ENCODE measurements at regions not wholly inside any gene's neighbourhood (a gene's known extent, or its start where the extent isn't known, plus 50 kb on each side); places are given as distances from the start of the nearest gene placed in this dataset.

- Histone ChIP-seq H3K4me1 (peaks cover 0 to 11% (median 6%) of the 10 kb centered on the region in 4 donors), H3K9me3 (no peaks in the 10 kb centered on the region), H3K27ac (no peak overlapping the region), H3K4me3 (no peak overlapping the region), H3K36me3 (no peaks in the 10 kb centered on the region), H3K27me3 (peaks cover 0 to 79% (median 43%) of the 10 kb centered on the region in 3 donors)
- no peak for TF ChIP-seq EP300 (IDR thresholded peaks at IDR 0.05)
- no peak for TF ChIP-seq POLR2A (IDR thresholded peaks at IDR 0.05)
- no peak for TF ChIP-seq POLR2AphosphoS5 (IDR thresholded peaks at IDR 0.05)
- TF ChIP-seq CTCF (IDR thresholded peaks at IDR 0.05): peak in 1 of 4 experiments; percentile 31
- WGBS, 2 donors: 1 to 2% methylated on average over 2 of the region's 2 CpGs
- DNase-seq: no peak
- intact Hi-C loops (cut with DNase I): loop anchor here (1.0 kb wide), 1 partner anchor 940 kb away; no protein-coding TSS in a partner anchor
Measured at GRCh38 chr10:129031844-129032150, 435.2 kb upstream of the MGMT start.

GRCh38 chr10:129032372-129033313, 434.4 kb upstream of the MGMT start:
- H3K36me3 ChIP-seq: no peaks in the 10 kb centered on the region
- no peak for TF ChIP-seq POLR2AphosphoS5 (IDR thresholded peaks at IDR 0.05)
- no peak for TF ChIP-seq EP300 (IDR thresholded peaks at IDR 0.05)
- TF ChIP-seq CTCF (IDR thresholded peaks at IDR 0.05): no peak
- no peak for TF ChIP-seq POLR2A (IDR thresholded peaks at IDR 0.05)
- intact Hi-C loops (cut with DNase I): no loop called here
- H3K27ac ChIP-seq: no peak overlapping the region
- WGBS, 2 donors: 66 to 79% methylated on average over 28 of the region's 28 CpGs
- H3K4me1 ChIP-seq: peaks cover 0 to 11% (median 6%) of the 10 kb centered on the region in 4 donors
- no peak overlapping the region for H3K4me3 ChIP-seq
- H3K9me3 ChIP-seq: no peaks in the 10 kb centered on the region
- no peak for DNase-seq
- peaks cover 0 to 82% (median 43%) of the 10 kb centered on the region in 3 donors for H3K27me3 ChIP-seq

GRCh38 chr10:129033340-129033739, 433.7 kb upstream of the MGMT start:
- peaks cover 0 to 82% (median 43%) of the 10 kb centered on the region in 3 donors for H3K27me3 ChIP-seq
- H3K4me1 ChIP-seq: peaks cover 0 to 11% (median 6%) of the 10 kb centered on the region in 4 donors
- intact Hi-C loops (cut with DNase I): no loop called here
- no peak for DNase-seq
- no peaks in the 10 kb centered on the region for H3K9me3 ChIP-seq
- no peak overlapping the region for H3K27ac ChIP-seq
- H3K4me3 ChIP-seq: no peak overlapping the region
- 64 to 78% methylated on average over 8 of the region's 8 CpGs for WGBS, 2 donors
- TF ChIP-seq POLR2A (IDR thresholded peaks at IDR 0.05): no peak
- TF ChIP-seq EP300 (IDR thresholded peaks at IDR 0.05): no peak
- no peak for TF ChIP-seq CTCF (IDR thresholded peaks at IDR 0.05)
- TF ChIP-seq POLR2AphosphoS5 (IDR thresholded peaks at IDR 0.05): no peak
- H3K36me3 ChIP-seq: no peaks in the 10 kb centered on the region

- H3K4me3 ChIP-seq: no peak overlapping the region
- no peaks in the 10 kb centered on the region for H3K9me3 ChIP-seq
- peaks cover 0 to 11% (median 6%) of the 10 kb centered on the region in 4 donors for H3K4me1 ChIP-seq
- no peak for DNase-seq
- peaks cover 0 to 77% (median 43%) of the 10 kb centered on the region in 3 donors for H3K27me3 ChIP-seq
- H3K36me3 ChIP-seq: no peaks in the 10 kb centered on the region
- no peak overlapping the region for H3K27ac ChIP-seq
- TF ChIP-seq CTCF (IDR thresholded peaks at IDR 0.05) (no peak), POLR2A (IDR thresholded peaks at IDR 0.05) (no peak), EP300 (IDR thresholded peaks at IDR 0.05) (no peak), POLR2AphosphoS5 (IDR thresholded peaks at IDR 0.05) (no peak)
- intact Hi-C loops (cut with DNase I): loop anchor here (2.0 kb wide), 1 partner anchor 433 kb away; the partner anchor contains the start of gene MGMT
- WGBS, 2 donors: 20 to 45% methylated on average over 14 of the region's 14 CpGs
Measured at GRCh38 chr10:129033790-129034272, 433.2 kb upstream of the MGMT start.

Data from sigmoid colon (tissue), 6 donors.